GM21515 (cell line): ENCODE measurements at regions not wholly inside any gene's neighbourhood (a gene's known extent, or its start where the extent isn't known, plus 50 kb on each side); places are given as distances from the start of the nearest gene placed in this dataset.
"Not testable (repeated sequence)": the region's sequence is repeated elsewhere in the genome, so short reads cannot be mapped to it uniquely, and the experiment has no call there.

Experiments
- ATAC-seq: cut with Tn5 transposase; IDR thresholded peaks from one replicate; pipeline ENCODE4 v1.9.1; 2021; ENCODE audit not compliant: unreplicated experiment

- no peak for ATAC-seq
Observed at GRCh38 chr22:25281675-25282345, 62.4 kb downstream of the CRYBB2 start.

DNA sequence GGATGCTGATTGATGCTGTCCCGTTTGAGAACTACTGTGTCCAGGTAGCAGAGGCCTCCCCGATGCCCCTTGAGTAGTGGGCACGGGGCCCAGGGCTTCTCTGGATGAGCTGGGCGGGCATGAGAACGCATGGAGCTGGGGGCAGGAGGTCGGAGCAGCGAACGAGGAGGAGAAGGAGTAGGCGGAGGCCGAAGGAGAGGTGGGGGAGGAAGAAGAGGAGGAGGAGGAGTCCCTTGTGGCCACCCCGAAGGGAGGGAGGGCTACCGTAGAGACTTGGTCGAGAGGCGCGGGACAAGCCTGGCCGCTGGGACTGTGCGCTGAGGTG, 62.9 kb downstream of the CRYBB2 start:
- ATAC-seq = no peak

GRCh38 chr22:25282671-25283561, 63.5 kb downstream of the CRYBB2 start:
- ATAC-seq = no peak

- ATAC-seq = not testable (repeated sequence)
Observed at GRCh38 chr22:25288481-25288880, 69.0 kb downstream of the CRYBB2 start.

DNA sequence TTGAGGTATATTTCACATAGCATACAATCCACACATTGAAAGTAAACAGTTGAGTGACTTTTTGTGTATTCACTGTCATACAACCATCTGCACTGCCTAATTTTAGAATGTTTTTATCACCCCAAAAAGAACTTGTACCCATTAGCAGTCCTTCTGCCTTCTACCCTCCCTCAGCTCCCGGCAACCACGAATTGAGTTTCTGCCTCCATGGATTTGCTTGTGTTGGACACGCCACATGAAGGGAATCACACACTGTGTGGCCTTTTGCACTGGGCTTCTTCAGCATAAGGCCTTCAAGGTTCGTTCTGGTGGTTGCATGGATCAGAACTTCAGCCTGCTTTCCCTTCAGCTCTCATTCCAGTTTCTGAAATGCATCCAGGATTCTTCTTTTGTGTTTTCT, 82.5 kb downstream of the CRYBB2 start:
- not testable (repeated sequence) for ATAC-seq

GRCh38 chr22:25309586-25309985, 90.1 kb downstream of the CRYBB2 start:
- not testable (repeated sequence) for ATAC-seq

DNA sequence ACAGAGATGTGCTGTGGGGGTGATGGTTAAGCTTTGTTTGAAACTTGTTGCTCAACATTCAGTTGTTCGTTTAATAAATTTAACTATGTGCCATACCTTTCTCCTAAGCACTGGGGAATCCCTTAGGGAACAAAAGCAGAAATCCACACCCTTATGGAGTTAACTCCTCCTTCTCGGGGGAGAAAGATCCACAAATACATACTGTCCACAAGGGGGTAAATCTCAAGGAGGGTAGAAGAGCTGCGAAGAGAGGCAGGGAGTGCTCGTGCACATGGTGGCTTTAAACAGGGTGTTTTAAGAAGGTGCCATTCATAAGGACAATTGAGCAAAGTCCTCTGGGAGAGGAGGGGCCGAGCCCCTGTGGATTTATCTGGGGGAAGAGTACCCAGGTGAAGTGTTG, 92.5 kb downstream of the CRYBB2 start:
- ATAC-seq = not testable (repeated sequence)

GRCh38 chr22:25318081-25318823, 98.8 kb downstream of the CRYBB2 start:
- ATAC-seq = no peak

GRCh38 chr22:25327018-25327755, 107.7 kb downstream of the CRYBB2 start:
- no peak for ATAC-seq

DNA sequence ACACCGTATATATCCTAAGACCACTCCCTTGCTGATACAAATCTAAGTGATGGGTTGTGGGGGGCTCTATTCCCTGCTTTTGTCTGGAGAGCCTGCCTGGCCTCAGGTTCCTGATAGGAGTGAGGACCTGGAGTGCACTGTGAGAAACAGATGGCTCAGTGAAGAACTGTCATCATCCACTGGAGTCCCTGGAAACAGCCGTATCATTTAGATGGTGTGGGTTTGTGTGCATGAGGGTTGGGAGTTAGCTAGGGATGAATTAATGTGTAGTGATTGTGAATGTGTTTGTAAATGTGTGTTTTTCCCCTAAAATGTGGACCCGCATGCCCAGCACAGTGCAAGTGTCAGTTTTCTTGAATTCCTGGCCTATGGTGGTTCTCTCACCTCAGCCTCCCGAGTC, 111.6 kb downstream of the CRYBB2 start:
- ATAC-seq = no peak

DNA sequence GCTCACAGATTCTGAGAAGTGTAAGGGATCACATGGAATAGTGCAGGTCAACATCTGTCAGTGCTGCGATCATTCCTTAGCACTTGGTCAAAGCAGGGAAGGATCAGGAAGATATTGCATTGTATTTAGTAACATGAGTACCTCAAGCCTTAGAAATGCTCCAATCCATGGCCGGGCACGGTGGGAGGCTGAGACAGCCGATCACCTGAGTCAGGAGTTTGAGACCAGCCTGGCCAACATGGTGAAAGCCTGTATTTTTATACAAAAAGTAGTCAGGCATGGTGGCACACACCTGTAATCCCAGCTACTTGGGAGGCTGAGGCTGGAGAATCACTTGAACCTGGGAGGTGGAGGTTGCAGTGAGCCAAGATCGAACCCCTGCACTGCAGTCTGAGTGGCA, 112.5 kb downstream of the CRYBB2 start:
- ATAC-seq = not testable (repeated sequence)

DNA sequence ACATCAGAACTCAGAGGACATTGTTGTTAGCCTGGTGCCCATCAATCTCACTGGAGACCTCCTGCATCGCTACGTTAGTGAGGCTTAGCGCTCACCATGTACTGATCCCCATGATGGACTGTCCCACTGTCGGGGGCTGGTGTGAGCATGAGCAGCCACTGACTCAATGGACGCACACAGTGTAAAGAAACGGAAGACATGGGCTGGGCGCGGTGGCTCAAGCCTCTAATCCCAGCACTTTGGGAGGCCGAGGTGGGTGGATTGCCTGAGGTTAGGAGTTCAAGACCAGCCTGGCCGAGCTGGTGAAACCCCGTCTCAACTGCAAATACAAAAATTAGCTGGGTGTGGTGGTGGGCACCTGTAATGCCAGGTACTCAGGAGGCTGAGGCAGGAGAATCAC, 112.9 kb downstream of the CRYBB2 start:
- no peak for ATAC-seq

DNA sequence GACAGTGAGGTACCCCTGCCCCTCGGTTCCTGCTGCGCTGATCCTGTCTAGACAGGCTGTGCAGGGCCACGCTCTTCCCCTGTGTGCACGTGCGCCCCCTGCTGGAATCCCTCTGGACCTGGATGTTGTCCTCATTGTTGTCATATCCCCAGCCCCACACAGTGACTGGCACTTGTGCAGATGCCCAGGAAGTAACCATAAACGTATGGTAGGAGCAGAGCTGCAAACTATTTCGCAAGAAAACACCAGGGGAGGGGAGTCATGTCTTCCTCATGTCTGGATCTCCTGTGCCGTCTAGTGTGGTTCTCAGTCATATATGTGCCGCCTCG, 114.7 kb downstream of the CRYBB2 start:
- no peak for ATAC-seq

GRCh38 chr22:25334631-25335030, 115.2 kb downstream of the CRYBB2 start:
- ATAC-seq = not testable (repeated sequence)

DNA sequence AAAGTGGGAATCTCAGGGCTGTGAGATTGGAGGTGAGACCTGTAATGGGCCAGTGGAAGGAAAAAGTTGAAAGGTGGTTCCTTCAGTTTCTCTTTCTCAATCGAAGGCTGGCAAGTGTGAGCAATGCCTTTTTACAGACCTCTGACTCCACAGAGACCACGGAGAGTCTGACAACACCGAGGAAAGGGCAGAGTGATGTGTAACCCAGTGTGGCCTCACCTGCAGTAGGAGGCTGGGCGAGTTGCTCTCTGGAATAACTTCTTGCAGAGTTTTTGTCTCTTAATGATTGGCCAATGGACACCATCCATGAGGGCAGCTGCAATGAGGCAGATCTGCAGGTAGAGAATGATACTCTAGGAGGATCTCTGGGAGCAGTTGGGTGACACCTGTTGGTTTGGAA, 115.8 kb downstream of the CRYBB2 start:
- ATAC-seq = not testable (repeated sequence)

DNA sequence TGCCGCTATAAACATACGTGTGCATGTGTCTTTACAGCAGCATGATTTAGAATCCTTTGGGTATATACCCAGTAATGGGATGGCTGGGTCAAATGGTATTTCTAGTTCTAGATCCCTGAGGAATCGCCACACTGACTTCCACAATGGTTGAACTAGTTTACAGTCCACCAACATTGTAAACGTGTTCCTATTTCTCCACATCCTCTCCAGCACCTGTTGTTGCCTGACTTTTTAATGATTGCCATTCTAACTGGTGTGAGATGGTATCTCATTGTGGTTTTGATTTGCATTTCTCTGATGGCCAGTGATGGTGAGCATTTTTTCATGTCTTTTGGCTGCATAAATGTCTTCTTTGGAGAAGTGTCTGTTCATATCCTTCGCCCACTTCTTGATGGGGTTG, 121.1 kb downstream of the CRYBB2 start:
- not testable (repeated sequence) for ATAC-seq

GRCh38 chr22:25344366-25344765, 124.9 kb downstream of the CRYBB2 start:
- not testable (repeated sequence) for ATAC-seq

GRCh38 chr22:25346859-25347751, 127.7 kb downstream of the CRYBB2 start:
- no peak for ATAC-seq

DNA sequence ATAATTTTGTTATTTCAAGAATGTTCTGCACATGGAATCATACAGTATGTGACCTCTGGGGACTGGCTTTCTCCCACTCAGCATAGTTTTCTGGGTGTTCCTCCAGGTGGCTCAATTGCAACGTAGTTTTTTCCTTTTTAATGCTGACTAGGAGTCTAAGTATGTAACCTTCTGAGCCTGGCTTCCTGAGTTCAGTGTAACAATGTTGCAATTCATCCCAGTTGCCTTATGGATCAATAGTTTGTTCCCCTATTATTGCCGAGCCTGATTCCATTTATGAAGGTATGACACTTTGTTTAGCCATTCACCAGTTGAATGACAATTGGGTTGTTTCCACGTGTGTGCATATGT, 128.3 kb downstream of the CRYBB2 start:
- no peak for ATAC-seq

DNA sequence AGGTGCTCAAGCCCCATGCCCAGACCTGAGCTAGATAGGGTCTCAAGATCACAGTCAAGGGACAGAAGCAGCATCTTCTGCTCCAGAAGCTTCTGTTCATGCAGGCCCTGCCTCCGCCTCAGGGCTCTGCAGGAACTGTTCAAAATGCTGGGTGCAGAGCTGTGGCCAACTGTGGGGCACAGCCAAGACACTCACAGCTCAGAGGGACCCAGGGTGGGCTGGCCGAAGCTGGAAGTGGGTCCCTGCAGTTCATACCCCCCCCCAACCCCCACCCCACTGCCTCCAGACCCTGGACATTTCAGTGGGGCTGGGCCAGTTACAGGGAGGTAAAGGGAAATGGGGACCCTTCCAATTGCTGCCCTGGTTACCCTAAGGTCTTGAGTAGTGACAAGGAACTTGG, 129.0 kb downstream of the CRYBB2 start:
- ATAC-seq = no peak
